Gastroesophageal sphincter (tissue), 4 donors: ENCODE measurements at regions not wholly inside any gene's neighbourhood (a gene's known extent, or its start where the extent isn't known, plus 50 kb on each side); places are given as distances from the start of the nearest gene placed in this dataset.

Source experiments
- ATAC-seq: fragments of 150-250 bp; one replicate; pipeline ENCODE4 v1.9.1; 2016; ENCODE audit warnings: mild to moderate bottlenecking, moderate library complexity
- H3K27ac ChIP-seq, 4 donors: fragments of 200-600 bp; sonication (generic) in 3 of 4; 1 replicate in 3 of 4; 2 replicates in 1 of 4; pipeline ENCODE4 v1.5.1; 2016 to 2019
- H3K27me3 ChIP-seq: fragments of 200-600 bp; sonication (generic); one replicate; pipeline ENCODE4 v1.5.1; 2019
- H3K36me3 ChIP-seq, 2 donors: fragments of 200-600 bp; sonication (generic); one replicate each; pipeline ENCODE4 v1.5.1; 2019; ENCODE audit warnings: control low read depth in 1 of 2
- H3K4me1 ChIP-seq, 3 donors: fragments of 200-600 bp; sonication (generic); 1 replicate in 2 of 3; 2 replicates in 1 of 3; pipeline ENCODE4 v1.5.1; 2016 to 2019; ENCODE audit warnings: control low read depth in 2 of 3
- H3K4me3 ChIP-seq, 2 donors: fragments of 200-600 bp; sonication (generic); one replicate each; pipeline ENCODE4 v1.5.1; 2019; ENCODE audit warnings: mild to moderate bottlenecking in 1 of 2, moderate library complexity in 1 of 2
- H3K9me3 ChIP-seq, 3 donors: fragments of 200-600 bp; sonication (generic); one replicate each; pipeline ENCODE4 v1.5.1; 2017 to 2019; ENCODE audit warnings: control low read depth in 2 of 3
- CTCF ChIP-seq, 4 experiments: fragments of 200-600 bp in 2 of 4; fragments of 450-650 bp in 2 of 4; sonication (generic) in 1 of 4; IDR thresholded peaks; one replicate each; pipeline ENCODE4 v1.5.1; 2017 to 2019; ENCODE audit warnings: antibody characterized with exemption in 4 of 4, mild to moderate bottlenecking in 2 of 4, moderate library complexity in 2 of 4
- EP300 ChIP-seq: sonication (generic); formaldehyde crosslinking; IDR thresholded peaks from one replicate; pipeline ENCODE4 v1.6.1; 2017; ENCODE audit warnings: antibody characterized with exemption, mild to moderate bottlenecking
- POLR2A ChIP-seq, 2 donors: fragments of 450-650 bp; IDR thresholded peaks; one replicate each; pipeline ENCODE4 v1.6.1; 2017; ENCODE audit warnings: antibody characterized with exemption in 2 of 2, mild to moderate bottlenecking in 2 of 2, moderate library complexity in 1 of 2
- POLR2AphosphoS5 ChIP-seq: sonication (generic); formaldehyde crosslinking; IDR thresholded peaks from one replicate; pipeline ENCODE4 v1.6.1; 2017; ENCODE audit warnings: antibody characterized with exemption
- WGBS, 2 donors: methylation state at CpG; one replicate each; pipeline ENCODE4 v1.1.5; 2018; ENCODE audit warnings: low coverage in 1 of 2; 5-methylcytosine and 5-hydroxymethylcytosine counted together

DNA sequence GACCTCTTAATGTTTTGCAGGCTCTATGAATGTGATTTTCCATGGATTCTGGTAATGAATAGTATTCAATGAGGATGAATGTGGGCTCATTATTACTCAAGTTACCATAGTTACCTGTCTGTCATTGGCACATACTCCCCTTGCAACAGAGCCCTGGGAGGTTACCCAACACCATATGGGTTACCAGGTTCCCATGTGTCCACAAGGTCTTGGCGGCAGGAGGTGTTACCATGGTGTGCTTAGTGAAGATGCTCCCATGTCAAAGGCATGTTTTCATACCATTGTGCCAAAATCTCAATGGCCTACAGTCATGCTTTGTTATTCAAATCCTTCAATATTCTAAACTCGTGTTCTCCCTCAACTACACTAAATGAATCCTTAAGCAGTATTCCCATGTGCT lies 232.5 kb downstream of the HDGFL1 start:
- H3K4me3 ChIP-seq, result no peak overlapping the region
- TF ChIP-seq EP300, result no peak
- no peak for TF ChIP-seq CTCF (IDR thresholded peaks at IDR 0.05)
- no peak for TF ChIP-seq POLR2AphosphoS5
- no peak for ATAC-seq

DNA sequence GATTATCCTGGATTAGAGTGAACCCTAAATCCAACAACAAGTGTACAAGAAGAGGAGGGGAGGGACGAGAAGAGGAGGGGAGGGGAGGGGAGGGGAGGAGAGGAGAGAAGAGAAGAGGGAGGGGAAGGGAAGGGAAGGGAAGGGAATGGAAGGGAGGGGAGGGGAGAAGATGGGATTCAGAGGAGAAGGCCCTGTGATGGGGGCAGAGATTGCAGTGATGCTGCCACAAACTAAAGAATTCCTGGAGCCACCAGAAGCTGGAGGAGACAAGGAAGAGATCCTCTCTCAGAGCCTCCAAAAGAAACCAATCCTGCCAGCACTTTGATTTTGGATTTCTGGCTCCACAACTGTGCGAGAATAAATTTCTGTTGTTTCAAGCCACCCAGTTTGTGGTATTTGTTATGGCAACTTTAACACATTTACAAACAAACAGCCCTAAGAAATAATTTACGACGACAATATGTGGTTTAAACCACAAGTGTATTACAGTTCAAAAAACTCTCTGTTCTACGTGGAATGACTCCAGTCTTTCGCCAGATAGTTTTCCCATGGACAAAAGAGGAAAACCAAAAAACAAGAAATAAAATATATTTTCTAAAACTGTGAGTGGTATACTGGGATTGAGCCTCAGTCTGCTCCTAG lies 235.4 kb downstream of the HDGFL1 start:
- no peak overlapping the region for H3K27ac ChIP-seq
- ATAC-seq, result no peak
- H3K4me1 ChIP-seq, result no peaks in the 10 kb centered on the region
- TF ChIP-seq POLR2AphosphoS5, result no peak
- TF ChIP-seq EP300, result no peak
- TF ChIP-seq POLR2A (IDR thresholded peaks at IDR 0.05), result no peak
- TF ChIP-seq CTCF (IDR thresholded peaks at IDR 0.05), result no peak
- no peaks in the 10 kb centered on the region for H3K27me3 ChIP-seq
- WGBS, 2 donors, result 84 to 88% methylated on average over 5 to 6 of the region's 6 CpGs
- H3K9me3 ChIP-seq, result no peaks in the 10 kb centered on the region
- H3K36me3 ChIP-seq, result no peaks in the 10 kb centered on the region
- H3K4me3 ChIP-seq, result no peak overlapping the region

More for the DNA sequence above, 232.5 kb downstream of the HDGFL1 start:
- no peaks in the 10 kb centered on the region for H3K9me3 ChIP-seq
- H3K27ac ChIP-seq, result no peak overlapping the region
- H3K36me3 ChIP-seq, result no peaks in the 10 kb centered on the region
- WGBS, 2 donors, result 86 to 94% methylated on average over 1 to 2 of the region's 2 CpGs
- H3K27me3 ChIP-seq, result no peaks in the 10 kb centered on the region
- no peaks in the 10 kb centered on the region for H3K4me1 ChIP-seq

- H3K4me1 ChIP-seq, result no peaks in the 10 kb centered on the region
- no peak for ATAC-seq
- no peaks in the 10 kb centered on the region for H3K36me3 ChIP-seq
- H3K9me3 ChIP-seq, result no peaks in the 10 kb centered on the region
- no peak overlapping the region for H3K4me3 ChIP-seq
- H3K27me3 ChIP-seq, result no peaks in the 10 kb centered on the region
- no peak for TF ChIP-seq POLR2A (IDR thresholded peaks at IDR 0.05)
- no peak for TF ChIP-seq CTCF (IDR thresholded peaks at IDR 0.05)
- no peak for TF ChIP-seq EP300
- no peak for TF ChIP-seq POLR2AphosphoS5
- 56 to 80% methylated on average over 1 of the region's 1 CpG for WGBS, 2 donors
- H3K27ac ChIP-seq, result no peak overlapping the region
These were observed 237.9 kb downstream of the HDGFL1 start for GRCh38 chr6:22807261-22807660.

- WGBS, 2 donors, result 91 to 100% methylated on average over 2 to 3 of the region's 3 CpGs
These were observed 238.5 kb downstream of the HDGFL1 start for GRCh38 chr6:22807818-22808217.

More at GRCh38 chr6:22807818-22808217, 238.5 kb downstream of the HDGFL1 start:
- no peak for ATAC-seq
- no peak overlapping the region for H3K4me3 ChIP-seq
- no peaks in the 10 kb centered on the region for H3K9me3 ChIP-seq
- no peaks in the 10 kb centered on the region for H3K36me3 ChIP-seq
- no peak for TF ChIP-seq POLR2A (IDR thresholded peaks at IDR 0.05)
- no peak for TF ChIP-seq CTCF (IDR thresholded peaks at IDR 0.05)
- TF ChIP-seq POLR2AphosphoS5, result no peak
- TF ChIP-seq EP300, result no peak
- H3K27ac ChIP-seq, result no peak overlapping the region
- H3K4me1 ChIP-seq, result no peaks in the 10 kb centered on the region
- H3K27me3 ChIP-seq, result no peaks in the 10 kb centered on the region
